OCI-LY7 (cell line): ENCODE measurements at regions not wholly inside any gene's neighbourhood (a gene's known extent, or its start where the extent isn't known, plus 50 kb on each side); places are given as distances from the start of the nearest gene placed in this dataset.

ENCODE experiments used
- BruUV-seq: library from RNA; stranded (reverse); fragments of 400-500 nt; replicated peaks from 2 replicates; lab custom pipeline; 2021; lab: Mats Ljungman, UMichigan
- CTCF ChIA-PET: fragments of 300-600 bp; sonication (Branson Sonifier 250); formaldehyde crosslinking; loops from one replicate; lab custom pipeline; 2022; ENCODE audit warnings: antibody characterized with exemption; ENCODE audit not compliant: unreplicated experiment; lab: Charles Lee
- POLR2A ChIA-PET: fragments of 300-600 bp; sonication (Branson Sonifier 250); formaldehyde crosslinking; loops from one replicate; lab custom pipeline; 2022; ENCODE audit warnings: antibody characterized with exemption; lab: Charles Lee
- DNase-seq: peaks from one replicate; pipeline ENCODE4 v3.0.0-alpha.2; 2015; ENCODE audit warnings: low spot score
- H2AFZ ChIP-seq: fragments of 200-600 bp; sonication (generic), shearing (Covaris generic); 2 replicates; pipeline ENCODE4 v1.6.1; 2014; ENCODE audit warnings: mild to moderate bottlenecking, antibody characterized with exemption, low read length, moderate library complexity
- H3K27ac ChIP-seq: fragments of 200-600 bp; sonication (generic); 2 replicates; pipeline ENCODE4 v1.5.1; 2014; ENCODE audit warnings: mixed run types, low read depth, mild to moderate bottlenecking, moderate library complexity, low read length, inconsistent platforms; ENCODE audit not compliant: poor library complexity, severe bottlenecking
- H3K36me3 ChIP-seq: fragments of 200-600 bp; sonication (generic); 2 replicates; pipeline ENCODE4 v1.6.1; 2014; ENCODE audit warnings: mild to moderate bottlenecking, antibody characterized with exemption, low read length, moderate library complexity, mixed read lengths; ENCODE audit not compliant: insufficient read depth
- H3K4me1 ChIP-seq: fragments of 200-600 bp; sonication (generic); 2 replicates; pipeline ENCODE4 v1.5.1; 2014; ENCODE audit warnings: mild to moderate bottlenecking, low read length; ENCODE audit not compliant: insufficient read depth, poor library complexity, severe bottlenecking
- H3K4me2 ChIP-seq: fragments of 200-600 bp; sonication (generic); 2 replicates; pipeline ENCODE4 v1.6.1; 2014; ENCODE audit warnings: mild to moderate bottlenecking, low read length
- H3K4me3 ChIP-seq: fragments of 200-600 bp; sonication (generic); 2 replicates; pipeline ENCODE4 v1.5.1; 2014; ENCODE audit warnings: mild to moderate bottlenecking, low read depth, low read length; ENCODE audit not compliant: poor library complexity, severe bottlenecking
- H3K79me2 ChIP-seq: fragments of 200-600 bp; sonication (generic); 2 replicates; pipeline ENCODE4 v1.6.1; 2016; ENCODE audit warnings: low read depth, mild to moderate bottlenecking, low read length, moderate library complexity, mixed read lengths; ENCODE audit not compliant: insufficient read depth
- H3K9me2 ChIP-seq: fragments of 200-600 bp; sonication (generic); 2 replicates; pipeline ENCODE4 v1.6.1; 2016; ENCODE audit warnings: mild to moderate bottlenecking, low read length, mixed read lengths; ENCODE audit not compliant: insufficient read depth
- H3K9me3 ChIP-seq: fragments of 200-600 bp; sonication (generic); 2 replicates; pipeline ENCODE4 v1.6.1; 2014; ENCODE audit warnings: mild to moderate bottlenecking, mixed run types, low read length, mixed read lengths
- H4K20me1 ChIP-seq: fragments of 200-600 bp; sonication (generic); 2 replicates; pipeline ENCODE4 v1.6.1; 2014; ENCODE audit warnings: mild to moderate bottlenecking, antibody characterized with exemption, low read length, moderate library complexity, mixed read lengths; ENCODE audit not compliant: insufficient read depth
- CTCF ChIP-seq: fragments of 200-600 bp; sonication (generic); conservative IDR thresholded peaks from 2 replicates; pipeline ENCODE4 v1.5.1; 2014; ENCODE audit warnings: mild to moderate bottlenecking, antibody characterized with exemption, low read length, moderate library complexity, mixed read lengths
- EZH2phosphoT487 ChIP-seq: fragments of 200-600 bp; sonication (generic); IDR thresholded peaks from 2 replicates; pipeline ENCODE4 v1.6.1; 2018; ENCODE audit warnings: low read depth, borderline replicate concordance, mild to moderate bottlenecking, mixed run types, antibody characterized with exemption, low read length, moderate library complexity, mixed read lengths
- intact Hi-C: fragments of 100-400 bp; cut with micrococcal nuclease; formaldehyde crosslinking; loops from one replicate; pipeline ENCODE4 v1.10.0; 2022; ENCODE audit not compliant: unreplicated experiment

GRCh38 chr17:73824321-73824720, 180.1 kb upstream of the SDK2 start:
- H3K4me3 ChIP-seq = no peak overlapping the region
- CTCF ChIA-PET = no interaction called here
- no peaks in the 10 kb centered on the region for H3K36me3 ChIP-seq
- H3K79me2 ChIP-seq = no peaks in the 10 kb centered on the region
- no peaks in the 10 kb centered on the region for H3K9me3 ChIP-seq
- no peaks in the 10 kb centered on the region for H4K20me1 ChIP-seq
- H3K9me2 ChIP-seq = no peaks in the 10 kb centered on the region
- H3K4me1 ChIP-seq = no peaks in the 10 kb centered on the region
- H2AFZ ChIP-seq = no peak overlapping the region
- H3K27ac ChIP-seq = no peak overlapping the region
- TF ChIP-seq CTCF (no peak), EZH2phosphoT487 (no peak)
- no peak for DNase-seq
- intact Hi-C loops = loop anchor here (10.0 kb wide), 1 partner anchor 130 kb away; no protein-coding TSS in a partner anchor
- POLR2A ChIA-PET = no interaction called here
- no peak overlapping the region for H3K4me2 ChIP-seq
- no TSS peak for BruUV-seq

GRCh38 chr17:73826181-73826871, 182.1 kb upstream of the SDK2 start:
- H3K27ac ChIP-seq = no peak overlapping the region
- no peaks in the 10 kb centered on the region for H3K79me2 ChIP-seq
- no peaks in the 10 kb centered on the region for H3K9me2 ChIP-seq
- no peak for DNase-seq
- ChIA-PET POLR2A (interaction anchor here (0.6 kb wide), 1 partner anchor 51 kb away, joined by 3 read pairs; no protein-coding TSS in a partner anchor), CTCF (no interaction called here)
- BruUV-seq = no TSS peak
- TF ChIP-seq CTCF (no peak), EZH2phosphoT487 (no peak)
- no peak overlapping the region for H3K4me3 ChIP-seq
- no peaks in the 10 kb centered on the region for H3K9me3 ChIP-seq
- H3K36me3 ChIP-seq = no peaks in the 10 kb centered on the region
- H3K4me1 ChIP-seq = no peaks in the 10 kb centered on the region
- intact Hi-C loops = loop anchor here (10.0 kb wide), 1 partner anchor 128 kb away; no protein-coding TSS in a partner anchor
- no peak overlapping the region for H3K4me2 ChIP-seq
- H4K20me1 ChIP-seq = no peaks in the 10 kb centered on the region
- no peak overlapping the region for H2AFZ ChIP-seq

- no TSS peak for BruUV-seq
- Histone ChIP-seq H3K27ac (no peak overlapping the region), H3K9me3 (no peaks in the 10 kb centered on the region), H2AFZ (no peak overlapping the region), H3K4me3 (no peak overlapping the region), H3K9me2 (no peaks in the 10 kb centered on the region), H4K20me1 (no peaks in the 10 kb centered on the region), H3K4me2 (no peak overlapping the region), H3K79me2 (no peaks in the 10 kb centered on the region), H3K36me3 (no peaks in the 10 kb centered on the region), H3K4me1 (no peaks in the 10 kb centered on the region)
- DNase-seq = no peak
- POLR2A ChIA-PET = no interaction called here
- TF ChIP-seq CTCF = no peak
- TF ChIP-seq EZH2phosphoT487 = no peak
- CTCF ChIA-PET = no interaction called here
- intact Hi-C loops = loop anchor here (10.0 kb wide), 1 partner anchor 128 kb away; no protein-coding TSS in a partner anchor
Observed at GRCh38 chr17:73826872-73827228, 182.6 kb upstream of the SDK2 start.
